Activated naive CD4-positive, alpha-beta T cell treated with anti-CD3 and anti-CD28 coated beads, Interleukin-2, amount 10 ng/mL, durations not matched to agents 7 days and 5 days (primary cell): ENCODE measurements at regions not wholly inside any gene's neighbourhood (a gene's known extent, or its start where the extent isn't known, plus 50 kb on each side); places are given as distances from the start of the nearest gene placed in this dataset.

Source experiments
- CTCF ChIA-PET: fragments of 350-600 bp; sonication (Branson Sonifier 250); formaldehyde crosslinking; loops from one replicate; lab custom pipeline; 2021; ENCODE audit warnings: antibody characterized with exemption; lab: Charles Lee
- DNase-seq: peaks from one replicate; pipeline ENCODE4 v3.0.0-alpha.2; 2020
- H3K27ac Mint-ChIP-seq: one replicate; pipeline ENCODE4 v1.8.0; 2021; ENCODE audit warnings: mild to moderate bottlenecking, moderate library complexity, mixed read lengths
- H3K27me3 Mint-ChIP-seq: one replicate; pipeline ENCODE4 v1.8.0; 2021; ENCODE audit warnings: mild to moderate bottlenecking, mixed read lengths
- H3K36me3 Mint-ChIP-seq: one replicate; pipeline ENCODE4 v1.8.0; 2021; ENCODE audit warnings: mixed read lengths
- H3K4me1 Mint-ChIP-seq: one replicate; pipeline ENCODE4 v1.8.0; 2021; ENCODE audit warnings: mixed read lengths
- H3K4me3 Mint-ChIP-seq: one replicate; pipeline ENCODE4 v1.8.0; 2021; ENCODE audit warnings: mild to moderate bottlenecking, moderate library complexity, mixed read lengths
- H3K9me3 Mint-ChIP-seq: one replicate; pipeline ENCODE4 v1.8.0; 2021; ENCODE audit warnings: mixed read lengths

DNA sequence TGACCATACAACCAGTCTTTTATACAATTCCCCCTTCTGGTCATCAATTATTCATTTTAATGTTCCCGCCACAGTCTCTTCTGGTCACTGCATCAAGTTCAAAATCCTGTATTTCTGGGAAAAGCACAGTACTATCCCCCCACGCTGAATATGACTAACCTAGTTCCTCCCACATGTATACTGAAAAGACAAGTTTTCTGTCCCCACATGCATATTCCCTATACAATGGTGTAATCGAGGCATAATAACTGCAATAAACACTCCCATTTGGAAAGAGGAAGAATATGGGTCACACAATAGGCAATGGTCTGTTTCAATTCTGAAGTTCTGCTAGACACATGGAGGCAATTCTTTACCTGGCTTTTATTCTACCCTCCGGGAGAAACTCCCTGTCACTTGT is 344.9 kb downstream of the EFNA5 start:
- no peaks in the 10 kb centered on the region for H3K27me3 Mint-ChIP-seq
- no peak for DNase-seq
- H3K27ac Mint-ChIP-seq: no peak overlapping the region
- H3K9me3 Mint-ChIP-seq: no peaks in the 10 kb centered on the region
- CTCF ChIA-PET: no interaction called here
- no peaks in the 10 kb centered on the region for H3K36me3 Mint-ChIP-seq
- H3K4me1 Mint-ChIP-seq: no peaks in the 10 kb centered on the region
- H3K4me3 Mint-ChIP-seq: no peak overlapping the region

- Mint-ChIP-seq H3K9me3 (no peaks in the 10 kb centered on the region), H3K4me3 (no peak overlapping the region), H3K27me3 (no peaks in the 10 kb centered on the region), H3K27ac (no peak overlapping the region), H3K4me1 (no peaks in the 10 kb centered on the region), H3K36me3 (no peaks in the 10 kb centered on the region)
- CTCF ChIA-PET: no interaction called here
- DNase-seq: no peak
Observed at GRCh38 chr5:107324809-107325208, 345.9 kb downstream of the EFNA5 start.

GRCh38 chr5:107324071-107324470 is 346.7 kb downstream of the EFNA5 start:
- Mint-ChIP-seq H3K4me3 (no peak overlapping the region), H3K27ac (no peak overlapping the region), H3K27me3 (no peaks in the 10 kb centered on the region), H3K4me1 (no peaks in the 10 kb centered on the region), H3K36me3 (no peaks in the 10 kb centered on the region), H3K9me3 (no peaks in the 10 kb centered on the region)
- CTCF ChIA-PET: no interaction called here
- DNase-seq: no peak

DNA sequence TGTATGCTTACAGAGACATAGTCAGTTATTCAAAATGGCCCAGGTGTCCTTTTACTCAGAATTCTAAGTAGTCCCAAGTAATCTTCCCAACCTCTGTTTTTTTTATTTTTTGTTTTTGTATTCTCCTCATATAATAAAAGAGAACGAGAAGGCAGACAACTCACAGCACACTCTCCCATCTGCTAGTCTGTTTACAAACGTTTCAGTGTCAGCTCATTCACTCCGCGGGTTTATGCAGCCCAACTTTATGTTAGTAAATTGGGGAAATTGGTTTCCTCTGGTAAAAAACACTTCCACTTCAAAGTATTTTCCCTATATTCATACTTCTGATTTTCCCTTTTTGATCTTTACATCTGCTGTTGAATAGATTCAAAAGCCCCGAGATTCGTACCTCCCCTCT is 347.2 kb downstream of the EFNA5 start:
- CTCF ChIA-PET: no interaction called here

GRCh38 chr5:107322936-107323335 is 347.8 kb downstream of the EFNA5 start:
- no peaks in the 10 kb centered on the region for H3K27me3 Mint-ChIP-seq
- no peak overlapping the region for H3K4me3 Mint-ChIP-seq
- H3K27ac Mint-ChIP-seq: no peak overlapping the region
- no peaks in the 10 kb centered on the region for H3K4me1 Mint-ChIP-seq
- H3K36me3 Mint-ChIP-seq: no peaks in the 10 kb centered on the region
- CTCF ChIA-PET: no interaction called here
- H3K9me3 Mint-ChIP-seq: no peaks in the 10 kb centered on the region
- DNase-seq: no peak

More for the DNA sequence above, 347.2 kb downstream of the EFNA5 start:
- no peak overlapping the region for H3K27ac Mint-ChIP-seq
- no peak overlapping the region for H3K4me3 Mint-ChIP-seq
- no peaks in the 10 kb centered on the region for H3K9me3 Mint-ChIP-seq
- no peaks in the 10 kb centered on the region for H3K36me3 Mint-ChIP-seq
- DNase-seq: no peak
- H3K4me1 Mint-ChIP-seq: no peaks in the 10 kb centered on the region
- H3K27me3 Mint-ChIP-seq: no peaks in the 10 kb centered on the region

DNA sequence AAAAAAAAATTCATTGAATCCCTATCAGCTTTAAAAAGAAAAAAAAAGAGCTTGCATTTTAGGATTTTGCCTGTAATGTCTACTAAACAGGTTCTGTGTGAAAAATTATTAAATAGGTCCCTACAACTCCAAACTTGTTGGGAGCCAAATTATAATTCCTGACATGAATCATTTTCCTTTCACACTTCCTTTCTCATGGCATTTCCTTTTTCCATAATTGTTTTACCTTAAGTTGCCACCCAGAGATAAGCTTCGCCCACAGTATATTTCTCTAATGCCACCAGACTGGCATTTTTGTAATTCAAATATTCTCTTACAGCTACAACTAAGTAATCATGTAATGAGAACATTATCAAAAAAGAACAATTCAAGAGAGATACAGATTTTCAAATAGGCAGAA is 348.8 kb downstream of the EFNA5 start:
- Mint-ChIP-seq H3K4me1 (no peaks in the 10 kb centered on the region), H3K27me3 (no peaks in the 10 kb centered on the region), H3K36me3 (no peaks in the 10 kb centered on the region), H3K4me3 (no peak overlapping the region), H3K27ac (no peak overlapping the region), H3K9me3 (no peaks in the 10 kb centered on the region)
- DNase-seq: no peak
- CTCF ChIA-PET: no interaction called here

DNA sequence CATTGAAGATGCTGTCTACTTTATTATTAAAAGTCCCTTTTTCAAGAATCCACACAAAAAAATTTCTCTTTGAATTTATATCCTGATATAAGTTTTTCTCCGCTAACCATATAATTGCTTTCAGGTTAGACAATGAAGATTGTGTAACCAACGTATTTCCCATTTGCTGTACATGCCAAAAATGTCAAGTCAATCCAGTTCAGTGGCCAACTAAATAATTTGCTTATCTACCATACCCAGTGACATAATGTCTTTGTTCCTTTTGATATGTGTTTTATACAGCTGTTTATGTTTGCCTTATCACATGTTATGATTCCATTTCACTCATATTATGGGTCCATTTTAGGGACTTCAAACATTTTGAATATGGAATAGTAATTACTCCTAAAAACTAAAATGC is 349.9 kb downstream of the EFNA5 start:
- H3K27me3 Mint-ChIP-seq: no peaks in the 10 kb centered on the region
- H3K36me3 Mint-ChIP-seq: no peaks in the 10 kb centered on the region
- CTCF ChIA-PET: no interaction called here
- no peaks in the 10 kb centered on the region for H3K9me3 Mint-ChIP-seq
- no peaks in the 10 kb centered on the region for H3K4me1 Mint-ChIP-seq
- H3K27ac Mint-ChIP-seq: no peak overlapping the region
- no peak for DNase-seq
- H3K4me3 Mint-ChIP-seq: no peak overlapping the region

DNA sequence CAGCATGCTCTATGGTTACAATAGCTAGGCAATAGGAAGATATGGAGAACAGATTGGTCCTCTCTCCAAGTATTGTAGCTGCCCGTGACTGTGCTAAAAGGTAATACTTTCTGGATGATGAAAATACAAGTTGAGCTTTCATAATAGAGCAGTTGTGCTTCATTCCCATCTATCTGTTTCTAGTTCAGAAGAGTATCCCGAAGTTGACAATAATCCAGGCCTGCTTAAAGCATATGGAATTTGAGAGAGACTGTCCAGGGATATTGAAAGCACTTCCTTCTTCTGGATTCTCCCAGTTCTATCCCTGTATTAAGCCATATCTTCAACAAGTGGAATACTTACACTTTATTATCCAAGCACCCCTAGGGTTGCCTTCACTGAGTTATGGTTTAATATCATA is 350.4 kb downstream of the EFNA5 start:
- no peaks in the 10 kb centered on the region for H3K36me3 Mint-ChIP-seq
- CTCF ChIA-PET: no interaction called here
- no peaks in the 10 kb centered on the region for H3K27me3 Mint-ChIP-seq
- no peak for DNase-seq
- no peaks in the 10 kb centered on the region for H3K9me3 Mint-ChIP-seq
- no peak overlapping the region for H3K27ac Mint-ChIP-seq
- H3K4me3 Mint-ChIP-seq: no peak overlapping the region
- no peaks in the 10 kb centered on the region for H3K4me1 Mint-ChIP-seq

GRCh38 chr5:107319901-107320300 is 350.8 kb downstream of the EFNA5 start:
- H3K27ac Mint-ChIP-seq: no peak overlapping the region
- CTCF ChIA-PET: interaction anchor here (0.7 kb wide), 1 partner anchor 830 kb away, joined by 3 read pairs; no protein-coding TSS in a partner anchor

GRCh38 chr5:107314330-107314729 is 356.4 kb downstream of the EFNA5 start:
- Mint-ChIP-seq H3K4me3 (no peak overlapping the region), H3K9me3 (no peaks in the 10 kb centered on the region), H3K27me3 (no peaks in the 10 kb centered on the region), H3K36me3 (no peaks in the 10 kb centered on the region), H3K4me1 (no peaks in the 10 kb centered on the region), H3K27ac (no peak overlapping the region)
- DNase-seq: no peak
- CTCF ChIA-PET: no interaction called here

More at GRCh38 chr5:107319901-107320300, 350.8 kb downstream of the EFNA5 start:
- no peaks in the 10 kb centered on the region for H3K9me3 Mint-ChIP-seq
- no peaks in the 10 kb centered on the region for H3K36me3 Mint-ChIP-seq
- H3K27me3 Mint-ChIP-seq: no peaks in the 10 kb centered on the region
- no peaks in the 10 kb centered on the region for H3K4me1 Mint-ChIP-seq
- DNase-seq: no peak
- H3K4me3 Mint-ChIP-seq: no peak overlapping the region

GRCh38 chr5:107313921-107314320 is 356.8 kb downstream of the EFNA5 start:
- Mint-ChIP-seq H3K27me3 (no peaks in the 10 kb centered on the region), H3K27ac (no peak overlapping the region), H3K36me3 (no peaks in the 10 kb centered on the region), H3K4me1 (no peaks in the 10 kb centered on the region), H3K9me3 (no peaks in the 10 kb centered on the region), H3K4me3 (no peak overlapping the region)
- no peak for DNase-seq
- CTCF ChIA-PET: interaction anchor here (0.7 kb wide), 1 partner anchor 25 kb away, joined by 3 read pairs; no protein-coding TSS in a partner anchor

DNA sequence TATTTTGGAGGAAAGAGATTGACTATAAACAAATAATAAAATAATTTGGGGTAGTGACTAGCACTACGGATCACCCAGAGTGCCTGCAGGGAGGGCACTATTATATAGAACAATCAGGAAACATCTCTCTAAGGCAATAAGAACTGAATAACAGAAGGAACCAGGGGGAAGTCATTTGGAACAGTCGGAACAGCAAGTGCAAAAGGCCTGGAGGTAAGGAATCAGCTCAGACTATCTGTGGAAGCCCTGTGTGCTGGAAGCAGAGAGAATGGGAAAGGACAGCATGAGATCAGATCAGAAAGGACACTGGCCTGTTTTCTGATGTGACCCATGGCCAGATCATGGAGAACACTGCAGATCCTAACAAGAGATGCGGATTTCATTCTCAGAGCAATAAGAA is 357.6 kb downstream of the EFNA5 start:
- Mint-ChIP-seq H3K27me3 (no peaks in the 10 kb centered on the region), H3K36me3 (no peaks in the 10 kb centered on the region), H3K27ac (no peak overlapping the region), H3K4me3 (no peak overlapping the region), H3K9me3 (no peaks in the 10 kb centered on the region), H3K4me1 (no peaks in the 10 kb centered on the region)
- CTCF ChIA-PET: interaction anchor here (0.7 kb wide), 1 partner anchor 26 kb away, joined by 3 read pairs; no protein-coding TSS in a partner anchor
- DNase-seq: no peak

DNA sequence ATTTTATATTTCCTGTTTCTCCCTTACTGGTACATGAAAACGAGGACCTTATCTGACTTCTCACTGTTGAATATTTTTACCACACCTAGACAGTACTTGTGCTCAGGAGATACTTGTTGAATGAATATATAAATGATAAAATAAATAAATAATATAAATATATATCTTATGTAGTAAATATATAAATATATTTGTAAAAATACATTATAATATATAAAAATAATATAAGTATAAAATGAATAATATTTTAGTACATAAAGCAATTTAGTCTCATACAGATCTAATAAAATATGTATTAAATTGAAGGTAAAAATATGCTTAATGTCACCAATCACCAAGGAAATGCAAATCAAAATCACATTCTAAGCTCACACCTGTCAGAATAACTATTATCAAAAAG is 360.6 kb downstream of the EFNA5 start:
- no peaks in the 10 kb centered on the region for H3K4me1 Mint-ChIP-seq
- no peak for DNase-seq
- no peaks in the 10 kb centered on the region for H3K9me3 Mint-ChIP-seq
- H3K36me3 Mint-ChIP-seq: no peaks in the 10 kb centered on the region
- H3K4me3 Mint-ChIP-seq: no peak overlapping the region
- no peaks in the 10 kb centered on the region for H3K27me3 Mint-ChIP-seq
- CTCF ChIA-PET: no interaction called here
- no peak overlapping the region for H3K27ac Mint-ChIP-seq

DNA sequence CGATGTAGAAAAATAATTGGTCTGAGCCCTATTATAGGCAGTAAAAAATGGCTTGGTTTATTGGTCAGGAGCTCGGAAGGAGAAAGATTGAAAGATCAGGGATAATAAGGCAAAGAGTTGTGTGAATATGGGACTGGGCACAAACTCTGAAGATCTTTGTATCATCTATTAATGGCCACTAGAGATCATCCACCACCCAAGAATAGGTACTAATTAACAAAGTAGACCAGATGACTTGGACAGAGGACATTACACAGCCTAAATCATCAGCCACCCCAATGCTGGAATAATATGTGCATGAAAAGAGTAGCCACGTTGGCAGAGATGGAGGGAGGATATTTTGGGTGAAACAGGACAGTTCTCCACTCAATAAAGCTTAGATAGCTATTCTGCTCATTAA is 364.1 kb downstream of the EFNA5 start:
- CTCF ChIA-PET: no interaction called here
- no peaks in the 10 kb centered on the region for H3K36me3 Mint-ChIP-seq
- no peaks in the 10 kb centered on the region for H3K27me3 Mint-ChIP-seq
- no peaks in the 10 kb centered on the region for H3K9me3 Mint-ChIP-seq
- DNase-seq: no peak
- H3K27ac Mint-ChIP-seq: no peak overlapping the region
- H3K4me3 Mint-ChIP-seq: no peak overlapping the region
- H3K4me1 Mint-ChIP-seq: no peaks in the 10 kb centered on the region

DNA sequence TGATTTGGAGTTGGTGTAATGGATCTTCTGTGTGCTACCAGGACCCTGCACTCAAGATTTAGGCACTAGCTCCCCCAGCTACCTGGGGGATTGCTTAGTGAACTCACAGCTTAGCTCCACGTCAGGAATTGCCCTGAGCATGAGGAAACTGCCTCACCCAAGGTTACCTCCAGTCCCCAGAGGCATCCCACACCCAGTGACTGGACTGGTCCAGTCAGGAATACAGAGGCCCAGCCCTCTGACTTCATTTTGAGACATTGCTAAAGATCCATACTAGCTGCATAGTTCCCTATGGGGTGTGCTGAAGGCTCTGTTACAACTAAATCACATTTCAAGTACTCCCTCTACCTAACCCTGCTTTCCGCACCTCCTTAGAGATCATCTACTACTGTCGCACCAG is 364.7 kb downstream of the EFNA5 start:
- no peak overlapping the region for H3K4me3 Mint-ChIP-seq
- DNase-seq: no peak
- H3K9me3 Mint-ChIP-seq: no peaks in the 10 kb centered on the region
- H3K36me3 Mint-ChIP-seq: no peaks in the 10 kb centered on the region
- no peaks in the 10 kb centered on the region for H3K4me1 Mint-ChIP-seq
- H3K27ac Mint-ChIP-seq: no peak overlapping the region
- CTCF ChIA-PET: interaction anchor here (0.6 kb wide), 1 partner anchor 58 kb away, joined by 3 read pairs; no protein-coding TSS in a partner anchor
- H3K27me3 Mint-ChIP-seq: no peaks in the 10 kb centered on the region

- DNase-seq: no peak
- H3K9me3 Mint-ChIP-seq: no peaks in the 10 kb centered on the region
- H3K4me1 Mint-ChIP-seq: no peaks in the 10 kb centered on the region
- no peaks in the 10 kb centered on the region for H3K27me3 Mint-ChIP-seq
- no peaks in the 10 kb centered on the region for H3K36me3 Mint-ChIP-seq
- CTCF ChIA-PET: no interaction called here
- no peak overlapping the region for H3K27ac Mint-ChIP-seq
- no peak overlapping the region for H3K4me3 Mint-ChIP-seq
Observed at GRCh38 chr5:107304684-107305083, 366.1 kb downstream of the EFNA5 start.
